BJ (cell line): ENCODE measurements at regions not wholly inside any gene's neighbourhood (a gene's known extent, or its start where the extent isn't known, plus 50 kb on each side); places are given as distances from the start of the nearest gene placed in this dataset.

ENCODE experiments used
- CTCF ChIA-PET: fragments of 350-600 bp; formaldehyde crosslinking; extraction: SDS; loops from one replicate; lab custom pipeline; 2021; ENCODE audit warnings: antibody characterized with exemption, inconsistent platforms; lab: Yijun Ruan, JAX
- POLR2A ChIA-PET: fragments of 300-600 bp; sonication (Branson Sonifier 250); formaldehyde crosslinking; extraction: SDS; loops from one replicate; lab custom pipeline; 2021; ENCODE audit warnings: antibody characterized with exemption; lab: Charles Lee
- DNase-seq: peaks from one replicate; pipeline ENCODE4 v3.0.0-alpha.2; 2011; ENCODE audit warnings: low read depth
- H3K27me3 ChIP-seq: 2 replicates; pipeline ENCODE4 v1.6.0; 2011; ENCODE audit warnings: low read length; ENCODE audit not compliant: control insufficient read depth, insufficient read depth
- H3K36me3 ChIP-seq: 2 replicates; pipeline ENCODE4 v1.5.1; 2011; ENCODE audit warnings: low read length; ENCODE audit not compliant: control insufficient read depth, insufficient read depth
- H3K4me3 ChIP-seq: 2 replicates; pipeline ENCODE4 v1.5.1; 2011; ENCODE audit warnings: low read depth, mild to moderate bottlenecking, control low read depth, low read length
- TF ChIP-seq, protein P1 (sequence below): IDR thresholded peaks from 2 replicates; pipeline ENCODE4 v1.5.1; 2011; ENCODE audit warnings: low read depth, mild to moderate bottlenecking, control low read depth, inconsistent platforms, low read length, moderate library complexity; ENCODE audit not compliant: insufficient read depth

DNA sequence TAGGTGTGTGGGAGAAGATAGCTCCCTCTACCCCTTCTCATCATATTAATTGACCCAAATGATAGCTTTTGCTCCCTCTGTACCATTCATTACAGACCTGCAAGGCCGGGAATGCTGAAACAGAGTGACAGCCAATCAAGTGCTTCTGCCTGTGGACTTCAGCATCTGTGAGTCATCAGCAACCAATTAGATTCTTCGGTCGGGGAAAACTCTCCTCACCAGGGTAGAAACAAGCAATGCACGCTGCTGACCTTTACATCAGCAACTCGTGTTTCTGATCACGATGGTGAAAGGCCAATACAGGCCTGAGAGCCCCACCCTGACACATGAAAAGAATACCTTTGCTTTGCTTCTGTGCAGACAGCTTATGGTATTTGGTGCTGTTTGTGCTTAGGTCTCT lies 347.2 kb upstream of the DDX53 start:
- DNase-seq = no peak
- POLR2A ChIA-PET = no interaction called here

DNA sequence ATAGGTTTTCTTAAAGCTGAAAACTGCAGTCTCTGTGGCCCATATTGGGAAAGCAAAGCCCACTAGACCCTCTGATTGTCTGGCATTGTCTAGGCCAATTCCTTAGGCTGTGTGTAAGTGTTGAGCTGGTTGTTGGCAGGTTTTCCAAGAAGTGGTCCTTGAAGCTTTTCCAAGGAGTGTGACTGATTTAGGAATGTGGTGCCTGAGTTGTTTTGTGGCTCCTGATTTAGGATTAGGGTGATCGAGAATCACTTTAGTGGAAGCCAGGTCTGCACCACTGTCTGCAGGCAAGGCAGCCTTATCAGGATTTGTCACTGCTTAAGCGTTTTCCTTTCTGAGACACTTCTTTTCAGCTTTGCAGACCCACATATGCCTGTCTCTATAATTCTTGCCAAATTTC lies 339.0 kb upstream of the DDX53 start:
- ChIA-PET POLR2A (no interaction called here), CTCF (no interaction called here)
- Histone ChIP-seq H3K27me3 (no peaks in the 10 kb centered on the region), H3K4me3 (no peak overlapping the region), H3K36me3 (no peaks in the 10 kb centered on the region)
- DNase-seq = no peak
- TF ChIP-seq, protein P1, sequence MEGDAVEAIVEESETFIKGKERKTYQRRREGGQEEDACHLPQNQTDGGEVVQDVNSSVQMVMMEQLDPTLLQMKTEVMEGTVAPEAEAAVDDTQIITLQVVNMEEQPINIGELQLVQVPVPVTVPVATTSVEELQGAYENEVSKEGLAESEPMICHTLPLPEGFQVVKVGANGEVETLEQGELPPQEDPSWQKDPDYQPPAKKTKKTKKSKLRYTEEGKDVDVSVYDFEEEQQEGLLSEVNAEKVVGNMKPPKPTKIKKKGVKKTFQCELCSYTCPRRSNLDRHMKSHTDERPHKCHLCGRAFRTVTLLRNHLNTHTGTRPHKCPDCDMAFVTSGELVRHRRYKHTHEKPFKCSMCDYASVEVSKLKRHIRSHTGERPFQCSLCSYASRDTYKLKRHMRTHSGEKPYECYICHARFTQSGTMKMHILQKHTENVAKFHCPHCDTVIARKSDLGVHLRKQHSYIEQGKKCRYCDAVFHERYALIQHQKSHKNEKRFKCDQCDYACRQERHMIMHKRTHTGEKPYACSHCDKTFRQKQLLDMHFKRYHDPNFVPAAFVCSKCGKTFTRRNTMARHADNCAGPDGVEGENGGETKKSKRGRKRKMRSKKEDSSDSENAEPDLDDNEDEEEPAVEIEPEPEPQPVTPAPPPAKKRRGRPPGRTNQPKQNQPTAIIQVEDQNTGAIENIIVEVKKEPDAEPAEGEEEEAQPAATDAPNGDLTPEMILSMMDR = no peak

More for the DNA sequence above, 347.2 kb upstream of the DDX53 start:
- no peaks in the 10 kb centered on the region for H3K36me3 ChIP-seq
- no peak overlapping the region for H3K4me3 ChIP-seq
- TF ChIP-seq, protein P1 = no peak
- CTCF ChIA-PET = no interaction called here
- H3K27me3 ChIP-seq = no peaks in the 10 kb centered on the region

DNA sequence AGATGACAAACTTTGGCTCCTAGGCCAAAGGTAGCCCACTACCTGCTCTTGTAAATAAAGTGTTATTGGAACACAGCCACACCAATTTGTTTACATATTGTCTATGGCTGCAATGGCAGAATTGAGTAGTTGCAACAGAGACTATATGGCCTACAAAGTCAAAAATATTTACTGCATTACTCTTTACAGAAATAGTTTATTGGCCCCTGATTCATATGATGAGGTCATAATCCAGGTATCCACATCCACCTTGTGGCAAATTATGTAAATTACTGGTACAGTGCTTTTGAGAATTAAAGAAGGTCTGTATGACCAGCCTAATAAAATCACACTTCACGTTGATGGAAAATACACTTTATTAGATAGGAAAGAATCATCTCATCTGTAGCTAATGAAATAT lies 337.0 kb upstream of the DDX53 start:
- no peak for DNase-seq
- ChIA-PET POLR2A (no interaction called here), CTCF (no interaction called here)
- no peaks in the 10 kb centered on the region for H3K36me3 ChIP-seq
- H3K4me3 ChIP-seq = no peak overlapping the region
- no peaks in the 10 kb centered on the region for H3K27me3 ChIP-seq
- TF ChIP-seq, protein P1 = no peak

DNA sequence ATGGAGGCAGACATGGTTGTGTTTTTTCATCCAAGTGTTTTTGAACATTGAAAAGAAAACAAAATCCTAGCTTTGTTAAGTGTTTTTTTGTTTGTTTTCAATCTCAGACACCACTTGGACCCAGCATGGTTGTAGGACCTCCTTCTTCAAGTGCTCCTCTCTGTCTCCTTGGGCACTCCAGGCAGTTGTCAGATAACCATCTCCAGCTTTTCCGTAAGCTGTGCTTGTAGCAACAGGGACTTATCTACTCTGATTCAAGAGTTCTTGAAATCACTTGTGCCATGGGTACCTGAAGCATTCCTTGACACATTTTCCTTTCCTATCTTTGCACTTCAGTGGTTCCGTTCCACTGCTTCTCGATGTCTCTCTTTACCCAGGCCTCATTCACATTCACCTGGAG lies 334.9 kb upstream of the DDX53 start:
- Histone ChIP-seq H3K36me3 (no peaks in the 10 kb centered on the region), H3K4me3 (no peak overlapping the region), H3K27me3 (no peaks in the 10 kb centered on the region)
- TF ChIP-seq, protein P1 = no peak
- no peak for DNase-seq
- POLR2A ChIA-PET = no interaction called here
- CTCF ChIA-PET = no interaction called here

DNA sequence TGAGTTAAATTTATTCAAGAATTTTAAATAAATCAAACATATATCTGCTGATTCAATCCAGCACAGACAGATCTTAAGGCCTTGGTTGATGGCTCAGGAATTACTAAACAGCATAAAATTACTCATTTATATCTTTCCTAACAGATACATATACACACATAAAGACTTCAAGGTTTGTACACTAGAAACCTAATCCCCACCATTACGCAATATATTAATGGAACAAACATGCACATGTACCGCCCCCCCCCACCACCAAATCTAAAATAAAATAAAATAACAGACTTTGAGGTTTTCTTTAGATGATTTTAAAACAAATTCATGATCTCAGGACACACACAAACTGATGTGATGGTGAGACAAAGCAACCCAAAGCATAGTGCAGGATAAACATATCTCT lies 333.9 kb upstream of the DDX53 start:
- no peak for DNase-seq
- ChIA-PET POLR2A (no interaction called here), CTCF (no interaction called here)
- Histone ChIP-seq H3K4me3 (no peak overlapping the region), H3K27me3 (no peaks in the 10 kb centered on the region), H3K36me3 (no peaks in the 10 kb centered on the region)
- TF ChIP-seq, protein P1 = no peak
